K562 (cell line): ENCODE measurements at regions not wholly inside any gene's neighbourhood (a gene's known extent, or its start where the extent isn't known, plus 50 kb on each side); places are given as distances from the start of the nearest gene placed in this dataset.

Experiments used
- ATAC-seq: fragments of 200-7000 bp; cut with Tn5 transposase; 3 replicates; pipeline ENCODE4 v1.9.1; 2020; ENCODE audit warnings: moderate library complexity
- BruUV-seq: library from RNA; stranded (reverse); fragments of 400-500 nt; replicated peaks from 2 replicates; lab custom pipeline; 2021; lab: Mats Ljungman, UMichigan
- CTCF ChIA-PET: fragments of 300-600 bp; formaldehyde crosslinking; extraction: SDS; loops from one replicate; lab custom pipeline; 2021; ENCODE audit warnings: low intra/inter-chr PET ratio; lab: Yijun Ruan, JAX
- POLR2A ChIA-PET: fragments of 300-600, 350-650 bp; sonication (Branson Sonifier 250); formaldehyde crosslinking; extraction: SDS; loops from one replicate; lab custom pipeline; 2021; ENCODE audit warnings: antibody characterized with exemption, inconsistent platforms; lab: Yijun Ruan, JAX
- DNase-seq, 4 experiments: peaks; one replicate each; pipeline versions ENCODE4 v3.0.0 to v3.0.0-alpha.2; 2011 to 2018; ENCODE audit warnings: low spot score in 3 of 4, mixed read lengths in 3 of 4; ENCODE audit errors: extremely low read depth in 1 of 4
- FAIRE-seq: peaks from 2 replicates; lab custom pipeline; 2011; peaks lifted over from hg19 to GRCh38; lab: Jason Lieb, UNC
- H2AFZ ChIP-seq: 2 replicates; pipeline ENCODE4 v1.6.0; 2011; ENCODE audit warnings: low read depth, low read length, control low read depth, inconsistent platforms
- H3K27ac ChIP-seq: fragments of 200-600 bp; 3 replicates; pipeline ENCODE4 v1.8.0; 2011; ENCODE audit warnings: low read depth, mild to moderate bottlenecking, control low read depth, inconsistent platforms, low read length, moderate library complexity, mixed read lengths; ENCODE audit errors: extremely low read depth
- H3K27me3 ChIP-seq, 2 experiments: fragments of 300-600 bp in 1 of 2; 2 replicates in 1 of 2; 3 replicates in 1 of 2; pipeline versions ENCODE4 v1.6.0 to v1.8.0; 2011; ENCODE audit warnings: inconsistent platforms in 2 of 2, low read length in 2 of 2, mild to moderate bottlenecking in 1 of 2, mixed read lengths in 1 of 2, moderate library complexity in 1 of 2; ENCODE audit not compliant: control insufficient read depth in 2 of 2, insufficient read depth in 2 of 2
- H3K36me3 ChIP-seq: fragments of 300-600 bp; 3 replicates; pipeline ENCODE4 v1.8.0; 2011; ENCODE audit warnings: mild to moderate bottlenecking, low read length, inconsistent platforms; ENCODE audit not compliant: control insufficient read depth, insufficient read depth
- H3K4me1 ChIP-seq, 2 experiments: fragments of 200-600 bp in 1 of 2; replicated peaks in 1 of 2; 2 replicates in 1 of 2; 3 replicates in 1 of 2; pipeline versions ENCODE4 v1.5.1 to v1.8.0; 2011; ENCODE audit warnings: inconsistent platforms in 2 of 2, low read length in 2 of 2, mild to moderate bottlenecking in 1 of 2, mixed read lengths in 1 of 2, moderate library complexity in 1 of 2; ENCODE audit not compliant: control insufficient read depth in 2 of 2, insufficient read depth in 2 of 2
- H3K4me2 ChIP-seq: 2 replicates; pipeline ENCODE4 v1.6.1; 2011; ENCODE audit warnings: low read length, control low read depth, inconsistent platforms, mixed read lengths; ENCODE audit not compliant: insufficient read depth
- H3K4me3 ChIP-seq: fragments of 200-600 bp; sonication (generic), shearing (Covaris generic); 2 replicates; pipeline ENCODE4 v1.5.1; 2016; ENCODE audit warnings: control low read depth, inconsistent platforms
- H3K79me2 ChIP-seq: fragments of 200-600 bp; 3 replicates; pipeline ENCODE4 v1.8.0; 2011; ENCODE audit warnings: low read length, inconsistent platforms; ENCODE audit not compliant: control insufficient read depth, insufficient read depth
- H3K9ac ChIP-seq, 2 experiments: 2 replicates each; pipeline versions ENCODE4 v1.6.0 to v1.6.1; 2011; ENCODE audit warnings: low read depth in 2 of 2, low read length in 2 of 2, control low read depth in 1 of 2, inconsistent platforms in 1 of 2, mild to moderate bottlenecking in 1 of 2, mixed read lengths in 1 of 2; ENCODE audit not compliant: insufficient read depth in 1 of 2
- H3K9me1 ChIP-seq: one replicate; pipeline ENCODE4 v1.6.0; 2011; ENCODE audit warnings: inconsistent platforms, mild to moderate bottlenecking, low read length, moderate library complexity; ENCODE audit not compliant: control insufficient read depth, insufficient read depth
- H3K9me3 ChIP-seq: replicated peaks from 2 replicates; pipeline ENCODE4 v1.5.1; 2011; ENCODE audit warnings: low read depth, low read length, inconsistent platforms; ENCODE audit not compliant: control insufficient read depth, insufficient read depth
- H4K20me1 ChIP-seq: replicated peaks from 2 replicates; pipeline ENCODE4 v1.6.1; 2011; ENCODE audit warnings: low read length, inconsistent platforms, mixed read lengths; ENCODE audit not compliant: control insufficient read depth, insufficient read depth
- PBX2 ChIP-seq, 2 experiments: IDR thresholded peaks in 1 of 2; conservative IDR thresholded peaks in 1 of 2; 2 replicates each; pipeline ENCODE4 v1.6.1; 2016; ENCODE audit warnings: low read depth in 2 of 2, mild to moderate bottlenecking in 1 of 2, missing compliant biosample characterization in 1 of 2, missing genetic modification characterization in 1 of 2, moderate library complexity in 1 of 2
- RNF219 ChIP-seq: fragments of 250-450 bp; sonication (Bioruptor Pico); IDR thresholded peaks from 2 replicates; pipeline ENCODE4 v1.5.0; 2022; ENCODE audit warnings: mild to moderate bottlenecking
- SOX6 ChIP-seq: fragments of 450-650 bp; IDR thresholded peaks from 2 replicates; pipeline ENCODE4 v1.6.1; 2014; ENCODE audit warnings: mild to moderate bottlenecking
- STAG1 ChIP-seq: sonication (generic); formaldehyde crosslinking; IDR thresholded peaks from 2 replicates; pipeline ENCODE4 v1.5.0; 2020; ENCODE audit warnings: missing genetic modification reagents, borderline replicate concordance
- ZBTB33 ChIP-seq: sonication (generic); formaldehyde crosslinking; IDR thresholded peaks from 2 replicates; pipeline ENCODE4 v1.8.1; 2023; ENCODE audit warnings: mild to moderate bottlenecking, missing genetic modification reagents
- in situ Hi-C: fragments of 300-500 bp; cut with MboI; formaldehyde crosslinking; loops from 4 replicates; pipeline ENCODE4 v1.15.0; 2018; ENCODE audit warnings: inconsistent platforms, mixed read lengths
- intact Hi-C: fragments of 100-400 bp; cut with micrococcal nuclease; formaldehyde crosslinking; loops from 2 replicates; pipeline ENCODE4 v1.14.2; 2022

GRCh38 chrX:151323054-151323453 is 74.0 kb upstream of the VMA21 start:
- ATAC-seq, result no peak

GRCh38 chrX:151336809-151337208 is 60.2 kb upstream of the VMA21 start:
- Histone ChIP-seq H2AFZ (no peak overlapping the region), H3K9me3 (no peaks in the 10 kb centered on the region), H3K9me1 (no peaks in the 10 kb centered on the region), H3K27me3 (peaks cover 0 to 4% of the 10 kb centered on the region in 2 experiments; a peak in 1 of 5 replicates), H4K20me1 (no peaks in the 10 kb centered on the region), H3K4me3 (no peak overlapping the region), H3K27ac (no peak overlapping the region), H3K79me2 (no peaks in the 10 kb centered on the region), H3K36me3 (no peaks in the 10 kb centered on the region), H3K9ac (no peak overlapping the region), H3K4me1 (no peaks in the 10 kb centered on the region), H3K4me2 (no peak overlapping the region)
- FAIRE-seq (no peak), DNase-seq (no peak), ATAC-seq (no peak)
- in situ Hi-C loops, result no loop called here
- CTCF ChIA-PET, result no interaction called here
- intact Hi-C loops, result no loop called here
- POLR2A ChIA-PET, result no interaction called here
- BruUV-seq, result no TSS peak
- TF ChIP-seq SOX6 (no peak), PBX2 (CRISPR knock-in tag; IDR thresholded peaks at IDR 0.05; ENCODE audit: low read depth) (no peak), PBX2 (tag; conservative IDR thresholded peaks at IDR 0.05; ENCODE audit: low read depth) (no peak), RNF219 (CRISPR knock-in tag) (no peak), STAG1 (CRISPR knock-in tag) (no peak)

More at GRCh38 chrX:151323054-151323453, 74.0 kb upstream of the VMA21 start:
- DNase-seq (no peak), FAIRE-seq (no peak)
- in situ Hi-C loops (no loop called here), intact Hi-C loops (no loop called here)
- Histone ChIP-seq H3K4me3 (no peak overlapping the region), H3K4me2 (no peak overlapping the region), H3K9me3 (no peaks in the 10 kb centered on the region), H3K4me1 (no peaks in the 10 kb centered on the region), H4K20me1 (no peaks in the 10 kb centered on the region), H3K79me2 (no peaks in the 10 kb centered on the region)
- BruUV-seq, result no TSS peak
- TF ChIP-seq ZBTB33 (CRISPR knock-in tag), result no peak
- TF ChIP-seq, all 486 proteins: peak for 0
- no peak overlapping the region for H3K9ac ChIP-seq
- H2AFZ ChIP-seq, result no peak overlapping the region
- no peaks in the 10 kb centered on the region for H3K9me1 ChIP-seq
- H3K27ac ChIP-seq, result no peak overlapping the region
- no peaks in the 10 kb centered on the region for H3K27me3 ChIP-seq
- H3K36me3 ChIP-seq, result no peaks in the 10 kb centered on the region
- ChIA-PET CTCF (no interaction called here), POLR2A (no interaction called here)
